ENCODE measurements at regions not wholly inside any gene's neighbourhood (a gene's known extent, or its start where the extent isn't known, plus 50 kb on each side); places are given as distances from the start of the nearest gene placed in this dataset.

DNA sequence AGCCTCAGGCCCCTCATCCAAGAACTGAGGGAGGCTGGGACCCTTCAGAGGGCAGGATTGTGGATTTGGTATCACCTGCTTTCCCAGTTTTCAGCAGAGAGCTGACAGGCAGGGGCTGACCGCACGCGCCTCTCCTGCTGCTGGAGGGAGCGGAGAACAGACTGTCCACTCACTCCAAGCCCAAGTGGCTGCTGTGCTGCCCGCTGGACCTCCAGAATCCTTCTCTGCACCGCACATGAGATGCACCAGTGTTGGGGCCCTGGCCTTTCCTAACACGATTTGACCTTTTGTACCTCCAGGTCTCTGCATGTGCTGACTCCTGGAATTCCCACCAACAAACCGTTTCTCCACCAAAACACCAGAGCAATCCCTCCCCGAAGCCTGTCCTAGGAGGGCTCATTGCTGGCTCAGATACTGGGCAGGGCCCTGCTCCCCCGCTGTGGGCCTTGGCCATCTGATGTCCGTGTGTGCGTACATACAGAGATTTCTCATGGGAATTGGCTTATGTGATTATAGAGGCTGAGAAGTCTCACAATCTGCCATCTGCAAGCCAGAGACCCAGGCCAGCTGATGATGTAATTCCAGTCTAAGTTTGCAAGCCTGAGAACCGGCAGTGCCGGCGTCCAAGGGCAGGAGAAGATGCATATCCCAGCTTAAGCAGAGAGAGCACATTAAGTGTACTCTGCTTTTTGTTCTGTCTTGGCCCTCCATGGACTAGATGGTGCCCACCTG lies 141.7 kb downstream of the GADD45G start:
- no peak for DNase-seq (ENCODE audit: low read depth, low spot score)
- ChIA-PET POLR2A (no interaction called here), CTCF (no interaction called here)
- Histone ChIP-seq H3K27ac (ENCODE audit: low read depth, low read length) (no peak overlapping the region), H3K9me3 (ENCODE audit: control insufficient read depth, insufficient read depth, low read length) (peaks cover 29% of the 10 kb centered on the region; the same call in 1 of the 2 replicates), H3K4me3 (ENCODE audit: low read depth, low read length) (no peak overlapping the region), H3K27me3 (ENCODE audit: control insufficient read depth, insufficient read depth, low read length) (no peaks in the 10 kb centered on the region)
- TF ChIP-seq CTCF (IDR thresholded peaks at IDR 0.05; ENCODE audit: low read depth, low read length) = no peak

- H3K9me3 ChIP-seq (ENCODE audit: control insufficient read depth, insufficient read depth, low read length) = peaks cover 29% of the 10 kb centered on the region; the same call in 1 of the 2 replicates
- TF ChIP-seq CTCF (IDR thresholded peaks at IDR 0.05; ENCODE audit: low read depth, low read length) = no peak
- CTCF ChIA-PET = no interaction called here
- H3K27ac ChIP-seq (ENCODE audit: low read depth, low read length) = no peak overlapping the region
- POLR2A ChIA-PET = no interaction called here
- H3K27me3 ChIP-seq (ENCODE audit: control insufficient read depth, insufficient read depth, low read length) = no peaks in the 10 kb centered on the region
- no peak for DNase-seq (ENCODE audit: low read depth, low spot score)
- no peak overlapping the region for H3K4me3 ChIP-seq (ENCODE audit: low read depth, low read length)
Measured at GRCh38 chr9:89747596-89747995, 142.8 kb downstream of the GADD45G start.

DNA sequence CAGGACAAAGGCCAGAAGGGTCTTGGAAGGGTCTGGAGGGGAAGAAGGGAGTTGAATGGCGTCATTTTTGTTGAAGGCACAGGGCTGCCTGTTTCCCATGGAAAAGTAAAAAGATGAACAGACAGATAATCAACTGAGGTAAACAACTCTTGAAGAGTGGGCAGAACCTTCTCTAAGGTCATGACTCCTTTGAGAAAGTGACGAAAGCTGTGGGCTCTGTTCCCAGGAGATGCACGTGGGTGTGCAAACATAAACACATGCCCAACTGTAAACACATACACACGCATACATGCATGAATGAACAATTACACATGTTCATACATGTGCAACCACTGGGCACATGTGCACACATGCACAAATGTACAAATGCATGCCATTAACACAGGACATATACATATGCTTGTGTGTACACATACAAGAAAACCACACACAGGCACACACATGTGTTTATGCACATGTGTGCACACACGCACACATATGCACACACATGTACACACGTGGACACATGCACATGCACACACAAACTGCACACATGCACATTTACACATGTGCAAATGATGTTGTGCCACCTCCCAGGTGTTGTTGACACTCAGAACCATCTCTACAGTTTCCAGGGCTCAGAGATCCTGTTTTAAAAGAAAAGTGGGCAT lies 143.3 kb downstream of the GADD45G start:
- H3K27ac ChIP-seq (ENCODE audit: low read depth, low read length) = no peak overlapping the region
- no peak overlapping the region for H3K4me3 ChIP-seq (ENCODE audit: low read depth, low read length)
- no peak for TF ChIP-seq CTCF (IDR thresholded peaks at IDR 0.05; ENCODE audit: low read depth, low read length)
- CTCF ChIA-PET = no interaction called here
- no peaks in the 10 kb centered on the region for H3K27me3 ChIP-seq (ENCODE audit: control insufficient read depth, insufficient read depth, low read length)
- POLR2A ChIA-PET = no interaction called here
- DNase-seq (ENCODE audit: low read depth, low spot score) = no peak
- peaks cover 29% of the 10 kb centered on the region; the same call in 1 of the 2 replicates for H3K9me3 ChIP-seq (ENCODE audit: control insufficient read depth, insufficient read depth, low read length)

GRCh38 chr9:89748831-89749499 lies 144.2 kb downstream of the GADD45G start:
- peaks cover 29% of the 10 kb centered on the region; the same call in 1 of the 2 replicates for H3K9me3 ChIP-seq (ENCODE audit: control insufficient read depth, insufficient read depth, low read length)
- ChIA-PET POLR2A (no interaction called here), CTCF (no interaction called here)
- DNase-seq (ENCODE audit: low read depth, low spot score) = no peak
- no peak overlapping the region for H3K4me3 ChIP-seq (ENCODE audit: low read depth, low read length)
- H3K27me3 ChIP-seq (ENCODE audit: control insufficient read depth, insufficient read depth, low read length) = no peaks in the 10 kb centered on the region
- H3K27ac ChIP-seq (ENCODE audit: low read depth, low read length) = no peak overlapping the region
- TF ChIP-seq CTCF (IDR thresholded peaks at IDR 0.05; ENCODE audit: low read depth, low read length) = no peak

All from AG04450 (cell line).